K562 (cell line): ENCODE measurements at regions not wholly inside any gene's neighbourhood (a gene's known extent, or its start where the extent isn't known, plus 50 kb on each side); places are given as distances from the start of the nearest gene placed in this dataset.

Experiments
- MAZ ChIP-seq, 2 experiments: fragments of 450-650 bp in 1 of 2; sonication (generic) in 1 of 2; formaldehyde crosslinking; IDR thresholded peaks in 1 of 2; conservative IDR thresholded peaks in 1 of 2; 2 replicates each; pipeline versions ENCODE4 v1.4.0 to v1.5.0; 2020; ENCODE audit warnings: mild to moderate bottlenecking in 1 of 2, missing genetic modification reagents in 1 of 2
- RFX1 ChIP-seq: fragments of 450-650 bp; IDR thresholded peaks from 2 replicates; pipeline ENCODE4 v1.6.1; 2016; ENCODE audit warnings: mild to moderate bottlenecking, moderate library complexity

- no peak for TF ChIP-seq RFX1
- TF ChIP-seq MAZ (CRISPR knock-in tag; conservative IDR thresholded peaks at IDR 0.05 in 1 of 2, IDR thresholded peaks at IDR 0.05 in 1 of 2) = no peak
These were observed 958.4 kb downstream of the SLC6A15 start for GRCh38 chr12:83954071-83954789.
